Panc1 (cell line): ENCODE measurements at regions not wholly inside any gene's neighbourhood (a gene's known extent, or its start where the extent isn't known, plus 50 kb on each side); places are given as distances from the start of the nearest gene placed in this dataset.

Source experiments
- ATAC-seq: fragments of 200-7000 bp; cut with Tn5 transposase; 2 replicates; pipeline ENCODE4 v1.9.1; 2020; ENCODE audit warnings: mild to moderate bottlenecking, moderate library complexity
- BruUV-seq: library from RNA; stranded (reverse); fragments of 400-500 nt; replicated peaks from 2 replicates; lab custom pipeline; 2021; lab: Mats Ljungman, UMichigan
- CTCF ChIA-PET: fragments of 300-600 bp; sonication (Branson Sonifier 250); formaldehyde crosslinking; loops from one replicate; lab custom pipeline; 2022; ENCODE audit warnings: antibody characterized with exemption; lab: Charles Lee
- POLR2A ChIA-PET: fragments of 300-600 bp; sonication (Branson Sonifier 250); formaldehyde crosslinking; loops from one replicate; lab custom pipeline; 2022; ENCODE audit warnings: antibody characterized with exemption; lab: Charles Lee
- DNase-seq: peaks from one replicate; pipeline ENCODE4 v3.0.0-alpha.2; 2010; ENCODE audit warnings: low read depth, low spot score
- H3K27ac ChIP-seq: 2 replicates; pipeline ENCODE4 v1.5.1; 2011; ENCODE audit warnings: mild to moderate bottlenecking, low read length, inconsistent platforms
- H3K27me3 ChIP-seq: fragments of 200-500 bp; sonication (Bioruptor generic); 2 replicates; pipeline ENCODE4 v1.6.0; 2014; ENCODE audit warnings: low read length, inconsistent platforms; ENCODE audit not compliant: control insufficient read depth, insufficient read depth
- H3K36me3 ChIP-seq: fragments of 200-500 bp; sonication (Bioruptor generic); 2 replicates; pipeline ENCODE4 v1.5.1; 2014; ENCODE audit warnings: inconsistent platforms, mild to moderate bottlenecking, low read length, moderate library complexity; ENCODE audit not compliant: control insufficient read depth, insufficient read depth
- H3K4me1 ChIP-seq: 2 replicates; pipeline ENCODE4 v1.5.1; 2011; ENCODE audit warnings: inconsistent platforms, mild to moderate bottlenecking, low read length, moderate library complexity; ENCODE audit not compliant: control insufficient read depth, insufficient read depth
- H3K4me3 ChIP-seq, 2 experiments: 2 replicates each; pipeline ENCODE4 v1.5.1; 2011 to 2012; ENCODE audit warnings: low read depth in 2 of 2, low read length in 2 of 2, mild to moderate bottlenecking in 2 of 2, inconsistent platforms in 1 of 2, moderate library complexity in 1 of 2
- H3K9me3 ChIP-seq: fragments of 200-500 bp; sonication (Bioruptor generic); 2 replicates; pipeline ENCODE4 v1.5.1; 2014; ENCODE audit warnings: low read depth, mild to moderate bottlenecking, inconsistent platforms, low read length, moderate library complexity; ENCODE audit not compliant: control insufficient read depth, insufficient read depth
- CTCF ChIP-seq: fragments of 450-650 bp; IDR thresholded peaks from 2 replicates; pipeline ENCODE4 v1.5.1; 2017; ENCODE audit warnings: mild to moderate bottlenecking
- POLR2AphosphoS5 ChIP-seq: IDR thresholded peaks from 2 replicates; pipeline ENCODE4 v1.6.1; 2012; ENCODE audit warnings: mild to moderate bottlenecking, low read depth, low read length, moderate library complexity
- REST ChIP-seq, 2 experiments: IDR thresholded peaks; 2 replicates each; pipeline ENCODE4 v1.6.1; 2011 to 2012; ENCODE audit warnings: low read depth in 2 of 2, control low read depth in 1 of 2, low read length in 1 of 2, mild to moderate bottlenecking in 1 of 2, moderate library complexity in 1 of 2; ENCODE audit not compliant: insufficient read depth in 1 of 2
- SIN3A ChIP-seq: IDR thresholded peaks from 2 replicates; pipeline ENCODE4 v1.6.1; 2012; ENCODE audit warnings: low read depth, mild to moderate bottlenecking, low read length, moderate library complexity, borderline replicate concordance; ENCODE audit not compliant: insufficient read depth
- TCF7L2 ChIP-seq: IDR thresholded peaks from 2 replicates; pipeline ENCODE4 v1.6.1; 2011; ENCODE audit warnings: mild to moderate bottlenecking, low read depth, low read length, inconsistent platforms
- in situ Hi-C: cut with HindIII; loops from 2 replicates; pipeline ENCODE4 v1.10.0; 2016; ENCODE audit warnings: low sequenced_read_pairs, low pct_unique_long_range_greater_than_20kb
- intact Hi-C: fragments of 100-400 bp; cut with micrococcal nuclease; formaldehyde crosslinking; loops from one replicate; pipeline ENCODE4 v1.10.0; 2022; ENCODE audit not compliant: unreplicated experiment

DNA sequence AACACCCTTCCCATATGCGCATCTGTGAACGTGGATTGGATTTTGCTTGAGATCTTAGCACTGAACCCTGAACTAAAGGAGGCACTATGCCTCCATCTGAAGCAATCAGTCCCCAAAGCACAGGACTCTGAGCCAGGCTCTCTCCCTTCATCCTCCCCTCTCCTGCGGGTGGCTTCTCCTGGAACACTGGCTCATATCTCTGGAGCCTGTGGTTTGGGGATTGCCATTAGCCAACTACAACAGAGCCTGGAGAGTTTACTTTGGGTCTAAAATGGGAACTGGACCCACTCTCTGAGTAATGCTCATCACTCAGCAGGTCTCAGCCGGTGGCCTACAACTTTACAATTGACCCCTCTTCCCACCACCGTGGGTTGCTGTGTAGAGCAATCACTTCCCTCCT, 190.8 kb upstream of the HES1 start:
- Histone ChIP-seq H3K4me3 (no peak overlapping the region), H3K27me3 (no peaks in the 10 kb centered on the region), H3K36me3 (no peaks in the 10 kb centered on the region), H3K9me3 (no peaks in the 10 kb centered on the region), H3K27ac (no peak overlapping the region), H3K4me1 (no peaks in the 10 kb centered on the region)
- TF ChIP-seq SIN3A (no peak), REST (IDR thresholded peaks at IDR 0.05; ENCODE audit: insufficient read depth in 1 of 2, low read depth in 2 of 2, low read length in 1 of 2) (no peak), TCF7L2 (no peak), CTCF (no peak), POLR2AphosphoS5 (no peak)
- intact Hi-C loops (no loop called here), in situ Hi-C loops (no loop called here)
- ATAC-seq (no peak), DNase-seq (no peak)
- no TSS peak for BruUV-seq
- CTCF ChIA-PET, result no interaction called here
- POLR2A ChIA-PET, result no interaction called here

DNA sequence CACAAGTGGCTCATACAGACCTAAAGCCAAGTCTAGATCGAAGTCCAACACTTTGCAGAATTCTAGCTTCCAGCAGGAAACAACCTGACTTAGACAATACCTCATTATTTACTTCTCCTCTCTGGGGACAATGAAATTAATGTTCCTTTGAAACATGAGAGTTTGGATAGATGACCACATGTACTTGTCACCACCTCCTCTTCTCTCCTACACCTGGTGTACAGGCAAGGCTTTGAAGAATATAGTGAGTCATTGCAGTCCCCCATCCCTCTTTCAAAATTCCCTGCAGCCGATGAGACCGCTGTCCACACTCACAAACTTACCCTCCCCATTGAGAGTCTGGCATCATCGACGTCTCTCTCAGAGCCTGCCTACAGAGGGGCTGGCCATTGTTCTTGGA, 189.0 kb upstream of the HES1 start:
- no peak overlapping the region for H3K27ac ChIP-seq
- no peak overlapping the region for H3K4me3 ChIP-seq
- no peak for ATAC-seq
- in situ Hi-C loops (no loop called here), intact Hi-C loops (no loop called here)
- BruUV-seq, result no TSS peak
- no peaks in the 10 kb centered on the region for H3K4me1 ChIP-seq
- no peak for TF ChIP-seq CTCF
- TF ChIP-seq REST (IDR thresholded peaks at IDR 0.05; ENCODE audit: insufficient read depth in 1 of 2, low read depth in 2 of 2, low read length in 1 of 2), result no peak
- TF ChIP-seq SIN3A, result no peak
- no peak for TF ChIP-seq POLR2AphosphoS5
- CTCF ChIA-PET, result no interaction called here
- DNase-seq, result no peak
- no peaks in the 10 kb centered on the region for H3K36me3 ChIP-seq
- no peaks in the 10 kb centered on the region for H3K9me3 ChIP-seq
- H3K27me3 ChIP-seq, result no peaks in the 10 kb centered on the region
- POLR2A ChIA-PET, result no interaction called here
